ENCODE measurements at regions not wholly inside any gene's neighbourhood (a gene's known extent, or its start where the extent isn't known, plus 50 kb on each side); places are given as distances from the start of the nearest gene placed in this dataset.
"Not testable (repeated sequence)": the region's sequence is repeated elsewhere in the genome, so short reads cannot be mapped to it uniquely, and the experiment has no call there.

DNA sequence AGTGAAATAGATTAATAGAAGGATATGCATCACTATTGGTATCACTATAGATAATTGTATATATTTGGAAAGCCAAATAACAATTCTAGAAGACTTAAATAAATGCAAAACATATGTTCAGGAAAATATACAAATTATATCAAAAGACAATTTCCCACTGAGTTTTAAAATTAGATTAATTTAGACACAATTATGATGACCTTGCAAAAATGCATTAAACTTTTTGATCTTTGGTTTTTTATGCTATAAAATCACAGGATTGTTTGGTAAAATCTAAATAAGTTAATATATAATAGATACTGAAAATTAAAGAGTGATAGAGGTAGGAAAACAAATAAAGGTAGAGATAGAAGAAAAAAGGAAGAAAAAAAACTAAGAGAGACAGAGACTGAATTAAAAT lies 2027.7 kb downstream of the MRPL39 start:
- Histone ChIP-seq H3K4me1 (ENCODE audit: insufficient read depth, low read length) (no peaks in the 10 kb centered on the region), H3K4me3 (ENCODE audit: low read length) (no peak overlapping the region), H3K36me3 (ENCODE audit: insufficient read depth, low read depth, low read length) (no peaks in the 10 kb centered on the region), H3K9ac (ENCODE audit: low read depth, low read length) (no peak overlapping the region), H3K9me3 (ENCODE audit: insufficient read depth, low read depth, low read length) (no peaks in the 10 kb centered on the region), H3K27ac (ENCODE audit: low read length) (no peak overlapping the region), H3K27me3 (ENCODE audit: insufficient read depth, low read length) (no peaks in the 10 kb centered on the region)

DNA sequence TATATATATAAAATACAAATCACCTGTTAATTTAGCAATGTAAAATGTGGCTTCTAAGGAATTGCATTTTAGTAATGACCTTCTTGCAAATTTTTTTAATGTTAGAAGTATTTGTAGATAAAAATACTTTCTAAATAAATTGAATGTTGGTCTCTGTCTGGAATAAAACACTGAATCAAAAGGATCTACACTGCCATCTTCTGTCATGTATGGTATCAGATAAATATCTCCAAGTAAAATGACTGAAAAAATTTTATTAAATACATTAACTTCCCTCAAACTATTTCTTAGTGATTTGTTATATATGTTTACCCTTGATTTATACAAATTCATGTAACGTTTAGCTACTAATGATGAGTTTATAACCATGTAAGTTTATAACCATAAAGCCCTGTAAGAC lies 2029.3 kb downstream of the MRPL39 start:
- Histone ChIP-seq H3K4me1 (ENCODE audit: insufficient read depth, low read length) (no peaks in the 10 kb centered on the region), H3K9ac (ENCODE audit: low read depth, low read length) (no peak overlapping the region), H3K27me3 (ENCODE audit: insufficient read depth, low read length) (no peaks in the 10 kb centered on the region)

DNA sequence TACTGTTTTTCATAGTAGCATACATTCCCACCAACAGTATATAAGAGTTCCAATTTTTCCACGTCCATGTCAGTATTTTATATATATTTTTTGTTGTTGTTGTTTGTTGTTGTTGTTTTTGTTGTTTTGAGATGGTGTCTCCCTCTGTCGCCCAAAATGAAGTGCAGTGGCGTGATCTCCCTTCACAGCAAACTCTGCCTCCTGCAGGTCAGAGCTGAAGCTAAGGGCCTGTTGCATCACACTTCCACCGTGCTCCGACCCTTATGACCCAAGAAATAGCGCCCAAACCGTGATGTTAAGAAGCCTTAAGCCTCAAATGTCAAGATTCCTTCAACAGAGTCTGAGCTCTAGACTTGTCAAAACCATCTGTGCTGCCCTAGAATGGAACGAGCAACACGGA lies 2032.3 kb downstream of the MRPL39 start:
- no peaks in the 10 kb centered on the region for H3K9me3 ChIP-seq (ENCODE audit: insufficient read depth, low read depth, low read length)
- no peak overlapping the region for H3K9ac ChIP-seq (ENCODE audit: low read depth, low read length)
- H3K4me3 ChIP-seq (ENCODE audit: low read length), result no peak overlapping the region
- no peaks in the 10 kb centered on the region for H3K27me3 ChIP-seq (ENCODE audit: insufficient read depth, low read length)
- no peaks in the 10 kb centered on the region for H3K36me3 ChIP-seq (ENCODE audit: insufficient read depth, low read depth, low read length)
- no peak overlapping the region for H3K27ac ChIP-seq (ENCODE audit: low read length)
- H3K4me1 ChIP-seq (ENCODE audit: insufficient read depth, low read length), result peaks cover 5% of the 10 kb centered on the region; the same call in 1 of the 2 replicates

More for the DNA sequence above, 2029.3 kb downstream of the MRPL39 start:
- no peaks in the 10 kb centered on the region for H3K9me3 ChIP-seq (ENCODE audit: insufficient read depth, low read depth, low read length)
- no peak overlapping the region for H3K27ac ChIP-seq (ENCODE audit: low read length)
- no peak overlapping the region for H3K4me3 ChIP-seq (ENCODE audit: low read length)
- no peaks in the 10 kb centered on the region for H3K36me3 ChIP-seq (ENCODE audit: insufficient read depth, low read depth, low read length)

DNA sequence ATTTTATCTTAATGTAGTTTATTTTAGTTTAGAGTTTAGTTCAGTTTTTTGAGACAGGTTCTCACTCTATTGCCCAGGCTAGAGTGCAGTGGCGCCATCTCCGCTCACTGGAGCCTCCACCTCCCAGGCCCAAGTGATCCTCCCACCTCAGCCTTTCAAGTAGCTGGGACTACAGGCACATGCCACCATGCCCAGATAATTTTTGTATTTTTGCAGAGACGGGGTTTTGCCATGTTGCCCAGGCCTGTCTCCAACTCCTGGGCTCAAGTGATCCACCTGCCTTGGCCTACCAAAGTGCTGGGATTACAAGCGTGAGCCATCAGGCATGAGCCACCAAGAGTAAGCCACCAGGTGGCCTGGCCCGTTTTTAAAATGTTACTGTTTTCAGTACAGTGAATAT lies 2058.4 kb downstream of the MRPL39 start:
- H3K9me3 ChIP-seq (ENCODE audit: insufficient read depth, low read depth, low read length); H3K27me3 ChIP-seq (ENCODE audit: insufficient read depth, low read length); H3K4me3 ChIP-seq (ENCODE audit: low read length); H3K4me1 ChIP-seq (ENCODE audit: insufficient read depth, low read length); H3K27ac ChIP-seq (ENCODE audit: low read length); H3K36me3 ChIP-seq (ENCODE audit: insufficient read depth, low read depth, low read length); H3K9ac ChIP-seq (ENCODE audit: low read depth, low read length): not testable (repeated sequence)

DNA sequence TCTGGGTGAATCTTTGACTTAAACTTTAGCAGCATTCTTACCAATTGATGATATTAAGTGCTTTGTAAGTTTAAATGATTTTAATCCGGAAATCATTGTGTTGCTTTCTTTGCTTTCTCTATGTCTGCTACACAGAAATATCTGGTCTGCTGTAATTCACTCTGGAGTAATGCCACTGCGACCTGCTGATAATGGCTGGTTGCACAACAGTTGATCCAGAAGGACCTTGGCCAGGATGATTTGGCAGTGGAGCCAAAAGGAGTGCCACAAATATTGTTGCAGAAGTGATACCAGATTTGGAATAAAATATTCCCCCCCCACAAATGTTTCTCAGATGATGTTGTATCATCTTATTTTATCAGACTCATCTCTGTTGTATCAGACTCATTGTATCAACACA lies 2063.9 kb downstream of the MRPL39 start:
- Histone ChIP-seq H3K4me1 (ENCODE audit: insufficient read depth, low read length) (no peaks in the 10 kb centered on the region), H3K4me3 (ENCODE audit: low read length) (no peak overlapping the region), H3K27me3 (ENCODE audit: insufficient read depth, low read length) (no peaks in the 10 kb centered on the region), H3K36me3 (ENCODE audit: insufficient read depth, low read depth, low read length) (no peaks in the 10 kb centered on the region), H3K27ac (ENCODE audit: low read length) (no peak overlapping the region), H3K9ac (ENCODE audit: low read depth, low read length) (no peak overlapping the region), H3K9me3 (ENCODE audit: insufficient read depth, low read depth, low read length) (no peaks in the 10 kb centered on the region)

DNA sequence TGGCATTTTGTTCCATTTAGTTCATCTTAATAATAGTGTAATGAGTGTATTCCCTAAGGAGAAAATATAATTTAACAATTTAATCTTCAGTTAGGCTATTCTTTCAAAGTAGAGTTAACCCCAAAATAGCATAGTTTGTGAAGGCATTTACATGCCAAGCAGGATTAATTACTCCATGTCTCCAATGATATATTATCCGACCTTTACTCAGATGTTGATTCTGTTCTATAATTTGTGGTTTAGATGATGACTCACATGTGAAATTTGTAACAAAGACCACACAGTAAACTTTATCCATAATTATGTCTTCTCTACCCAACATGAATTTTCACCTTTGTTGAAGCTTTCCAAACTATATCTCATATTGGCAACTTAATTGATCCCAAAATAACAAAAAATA lies 2065.2 kb downstream of the MRPL39 start:
- no peak overlapping the region for H3K9ac ChIP-seq (ENCODE audit: low read depth, low read length)

DNA sequence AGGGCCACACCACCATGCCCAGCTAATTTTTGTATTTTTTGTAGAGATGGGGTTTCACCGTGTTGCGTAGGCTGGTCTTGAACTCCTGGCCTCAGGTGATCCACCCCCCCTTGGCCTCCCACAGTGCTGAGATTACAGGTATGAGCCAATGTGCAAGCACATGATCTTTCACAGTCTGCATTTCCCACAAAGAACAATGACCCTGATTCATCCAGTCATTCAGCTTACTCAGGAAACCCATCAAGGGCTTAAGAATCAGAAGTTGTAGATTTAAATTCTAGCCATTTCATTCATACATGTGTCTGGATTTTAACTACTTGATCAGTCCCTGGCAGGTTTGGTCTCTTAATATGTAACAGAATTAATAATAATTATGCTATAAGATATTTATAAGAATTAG lies 2065.7 kb downstream of the MRPL39 start:
- Histone ChIP-seq H3K27ac (ENCODE audit: low read length) (no peak overlapping the region), H3K36me3 (ENCODE audit: insufficient read depth, low read depth, low read length) (no peaks in the 10 kb centered on the region), H3K27me3 (ENCODE audit: insufficient read depth, low read length) (no peaks in the 10 kb centered on the region), H3K4me3 (ENCODE audit: low read length) (no peak overlapping the region), H3K9me3 (ENCODE audit: insufficient read depth, low read depth, low read length) (no peaks in the 10 kb centered on the region), H3K4me1 (ENCODE audit: insufficient read depth, low read length) (no peaks in the 10 kb centered on the region), H3K9ac (ENCODE audit: low read depth, low read length) (no peak overlapping the region)

More for the DNA sequence above, 2065.2 kb downstream of the MRPL39 start:
- no peaks in the 10 kb centered on the region for H3K27me3 ChIP-seq (ENCODE audit: insufficient read depth, low read length)
- no peak overlapping the region for H3K27ac ChIP-seq (ENCODE audit: low read length)
- no peaks in the 10 kb centered on the region for H3K36me3 ChIP-seq (ENCODE audit: insufficient read depth, low read depth, low read length)
- no peak overlapping the region for H3K4me3 ChIP-seq (ENCODE audit: low read length)
- no peaks in the 10 kb centered on the region for H3K4me1 ChIP-seq (ENCODE audit: insufficient read depth, low read length)
- H3K9me3 ChIP-seq (ENCODE audit: insufficient read depth, low read depth, low read length), result no peaks in the 10 kb centered on the region

DNA sequence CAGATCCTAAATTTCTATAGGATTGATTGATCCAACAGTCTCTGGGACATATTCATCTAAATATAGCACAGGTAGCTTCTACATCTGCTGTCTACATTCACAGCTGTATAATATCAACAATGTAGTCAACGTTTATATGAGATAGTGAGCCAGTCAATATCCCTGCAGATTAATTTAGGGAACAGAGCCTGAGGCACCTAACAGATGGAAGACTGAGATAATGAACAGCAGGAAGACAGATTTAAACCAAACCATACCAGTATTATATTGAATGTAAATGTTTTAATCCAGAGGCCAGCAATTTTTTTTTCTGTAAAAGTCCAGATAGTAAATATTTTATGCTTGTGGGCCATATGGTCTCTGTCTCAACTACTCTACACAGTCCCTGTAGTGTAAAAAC lies 2072.4 kb downstream of the MRPL39 start:
- Histone ChIP-seq H3K9ac (ENCODE audit: low read depth, low read length) (no peak overlapping the region), H3K9me3 (ENCODE audit: insufficient read depth, low read depth, low read length) (no peaks in the 10 kb centered on the region), H3K36me3 (ENCODE audit: insufficient read depth, low read depth, low read length) (no peaks in the 10 kb centered on the region), H3K27me3 (ENCODE audit: insufficient read depth, low read length) (no peaks in the 10 kb centered on the region), H3K27ac (ENCODE audit: low read length) (no peak overlapping the region), H3K4me1 (ENCODE audit: insufficient read depth, low read length) (no peaks in the 10 kb centered on the region), H3K4me3 (ENCODE audit: low read length) (no peak overlapping the region)

DNA sequence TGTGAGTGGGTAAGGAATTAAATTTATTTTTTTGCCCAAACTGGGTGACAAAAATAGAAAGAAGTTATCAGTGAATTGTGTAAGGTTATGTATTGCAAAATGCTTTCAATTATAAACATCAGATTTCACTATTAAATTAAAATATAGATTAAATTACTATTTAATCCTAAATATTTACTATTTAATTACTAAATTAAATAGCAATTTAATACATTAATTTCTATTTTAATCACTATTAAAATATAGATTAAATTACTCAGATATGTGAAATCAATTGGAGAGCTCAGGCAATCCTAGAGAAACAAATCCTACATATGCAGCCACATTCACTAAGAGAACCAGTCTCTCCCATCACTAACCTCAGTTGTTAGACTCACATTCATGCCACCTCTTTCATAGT lies 2075.8 kb downstream of the MRPL39 start:
- Histone ChIP-seq H3K27ac (ENCODE audit: low read length) (no peak overlapping the region), H3K27me3 (ENCODE audit: insufficient read depth, low read length) (no peaks in the 10 kb centered on the region), H3K4me3 (ENCODE audit: low read length) (no peak overlapping the region), H3K9ac (ENCODE audit: low read depth, low read length) (no peak overlapping the region), H3K4me1 (ENCODE audit: insufficient read depth, low read length) (no peaks in the 10 kb centered on the region), H3K36me3 (ENCODE audit: insufficient read depth, low read depth, low read length) (no peaks in the 10 kb centered on the region), H3K9me3 (ENCODE audit: insufficient read depth, low read depth, low read length) (no peaks in the 10 kb centered on the region)

DNA sequence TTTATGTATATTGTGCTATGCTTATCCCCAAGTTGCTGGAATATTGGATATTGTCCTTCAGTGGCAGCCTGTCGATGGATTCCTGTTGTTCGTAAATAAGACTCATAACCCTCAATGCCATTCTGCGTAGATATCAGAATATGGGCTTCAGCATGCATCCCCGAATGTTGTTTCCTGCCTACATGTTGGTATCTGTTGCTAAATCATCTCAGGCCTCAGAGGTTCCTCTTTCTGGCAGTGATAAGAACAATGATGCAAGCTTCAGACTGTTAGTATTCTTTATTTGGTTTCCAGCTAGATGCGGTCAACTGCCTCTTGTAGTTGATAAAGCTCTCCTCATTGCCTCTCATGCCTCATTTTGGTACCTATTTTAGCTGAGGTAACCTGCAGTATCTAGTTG lies 2082.6 kb downstream of the MRPL39 start:
- Histone ChIP-seq H3K27ac (ENCODE audit: low read length) (no peak overlapping the region), H3K4me1 (ENCODE audit: insufficient read depth, low read length) (no peaks in the 10 kb centered on the region), H3K9me3 (ENCODE audit: insufficient read depth, low read depth, low read length) (no peaks in the 10 kb centered on the region), H3K36me3 (ENCODE audit: insufficient read depth, low read depth, low read length) (no peaks in the 10 kb centered on the region), H3K9ac (ENCODE audit: low read depth, low read length) (no peak overlapping the region), H3K4me3 (ENCODE audit: low read length) (no peak overlapping the region), H3K27me3 (ENCODE audit: insufficient read depth, low read length) (no peaks in the 10 kb centered on the region)

DNA sequence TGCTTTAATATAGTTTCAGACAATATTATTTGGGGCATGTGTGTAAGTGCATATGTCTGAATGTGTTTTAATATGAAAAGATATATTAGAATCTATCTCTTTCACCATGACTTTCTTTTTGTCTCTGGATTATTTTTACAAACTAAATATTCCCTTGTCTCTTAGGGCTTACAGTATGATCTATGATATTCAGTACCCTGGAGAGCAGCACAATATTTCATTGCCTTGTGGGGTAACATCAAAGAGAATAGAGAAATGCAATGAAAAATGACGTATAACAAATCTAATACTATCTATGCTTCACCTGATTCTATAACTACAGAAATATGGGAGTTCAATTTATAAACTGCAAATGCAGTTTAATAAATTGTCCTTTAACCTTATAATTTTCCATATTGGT lies 2084.5 kb downstream of the MRPL39 start:
- no peaks in the 10 kb centered on the region for H3K9me3 ChIP-seq (ENCODE audit: insufficient read depth, low read depth, low read length)
- no peaks in the 10 kb centered on the region for H3K36me3 ChIP-seq (ENCODE audit: insufficient read depth, low read depth, low read length)

DNA sequence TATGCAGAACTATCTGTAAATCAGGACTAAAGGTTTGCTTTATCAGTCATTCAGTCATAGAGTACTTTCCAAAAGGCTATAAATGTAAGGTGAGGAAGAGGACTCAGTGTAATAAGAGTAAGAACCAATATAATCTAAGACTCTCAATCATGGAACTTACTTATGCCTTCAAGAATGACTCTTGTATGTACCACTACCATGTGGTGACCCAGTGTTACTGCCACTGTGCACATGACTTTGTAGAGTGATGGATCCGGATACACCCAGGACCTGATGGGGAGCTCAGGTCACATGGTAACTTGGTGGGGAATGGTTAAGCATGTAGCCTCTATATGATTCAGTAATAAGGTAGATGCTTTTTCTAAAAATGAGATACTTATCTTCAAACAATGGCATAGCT lies 2099.8 kb downstream of the MRPL39 start:
- H3K27ac ChIP-seq (ENCODE audit: low read length), result no peak overlapping the region
- H3K4me3 ChIP-seq (ENCODE audit: low read length), result no peak overlapping the region
- no peaks in the 10 kb centered on the region for H3K36me3 ChIP-seq (ENCODE audit: insufficient read depth, low read depth, low read length)
- H3K4me1 ChIP-seq (ENCODE audit: insufficient read depth, low read length), result no peaks in the 10 kb centered on the region
- no peak overlapping the region for H3K9ac ChIP-seq (ENCODE audit: low read depth, low read length)
- H3K9me3 ChIP-seq (ENCODE audit: insufficient read depth, low read depth, low read length), result no peaks in the 10 kb centered on the region
- no peaks in the 10 kb centered on the region for H3K27me3 ChIP-seq (ENCODE audit: insufficient read depth, low read length)

More for the DNA sequence above, 2084.5 kb downstream of the MRPL39 start:
- Histone ChIP-seq H3K27me3 (ENCODE audit: insufficient read depth, low read length) (no peaks in the 10 kb centered on the region), H3K4me1 (ENCODE audit: insufficient read depth, low read length) (no peaks in the 10 kb centered on the region), H3K27ac (ENCODE audit: low read length) (no peak overlapping the region), H3K4me3 (ENCODE audit: low read length) (no peak overlapping the region), H3K9ac (ENCODE audit: low read depth, low read length) (no peak overlapping the region)

DNA sequence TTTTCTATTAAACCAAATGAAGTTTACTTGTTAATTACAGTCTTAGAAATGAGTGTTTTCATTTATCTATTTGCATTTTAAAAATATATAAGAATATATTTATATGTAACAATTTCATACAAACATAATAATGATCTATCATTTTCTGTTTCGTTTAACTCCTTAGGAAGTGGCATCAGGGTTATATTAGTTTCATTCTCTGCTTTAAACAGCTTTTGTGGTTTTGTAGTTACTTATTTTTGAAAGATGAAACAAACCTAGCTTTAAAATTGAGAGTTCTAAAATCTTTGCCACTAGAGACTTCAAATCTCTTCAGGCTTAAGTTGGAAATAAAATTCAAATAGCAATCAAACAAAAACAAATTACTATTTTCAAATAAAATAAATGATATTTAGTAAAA lies 2110.6 kb downstream of the MRPL39 start:
- H3K9me3 ChIP-seq (ENCODE audit: insufficient read depth, low read depth, low read length), result no peaks in the 10 kb centered on the region; the same call in 1 of the 2 replicates
- no peaks in the 10 kb centered on the region for H3K36me3 ChIP-seq (ENCODE audit: insufficient read depth, low read depth, low read length)
- H3K4me1 ChIP-seq (ENCODE audit: insufficient read depth, low read length), result no peaks in the 10 kb centered on the region
- no peaks in the 10 kb centered on the region for H3K27me3 ChIP-seq (ENCODE audit: insufficient read depth, low read length)
- no peak overlapping the region for H3K9ac ChIP-seq (ENCODE audit: low read depth, low read length)
- no peak overlapping the region for H3K4me3 ChIP-seq (ENCODE audit: low read length)
- H3K27ac ChIP-seq (ENCODE audit: low read length), result no peak overlapping the region
